ENCODE measurements at regions not wholly inside any gene's neighbourhood (a gene's known extent, or its start where the extent isn't known, plus 50 kb on each side); places are given as distances from the start of the nearest gene placed in this dataset.
A peak's percentile ranks its signal among the peaks of the same experiment; 100 is the strongest.
"Not testable (repeated sequence)": the region's sequence is repeated elsewhere in the genome, so short reads cannot be mapped to it uniquely, and the experiment has no call there.

DNA sequence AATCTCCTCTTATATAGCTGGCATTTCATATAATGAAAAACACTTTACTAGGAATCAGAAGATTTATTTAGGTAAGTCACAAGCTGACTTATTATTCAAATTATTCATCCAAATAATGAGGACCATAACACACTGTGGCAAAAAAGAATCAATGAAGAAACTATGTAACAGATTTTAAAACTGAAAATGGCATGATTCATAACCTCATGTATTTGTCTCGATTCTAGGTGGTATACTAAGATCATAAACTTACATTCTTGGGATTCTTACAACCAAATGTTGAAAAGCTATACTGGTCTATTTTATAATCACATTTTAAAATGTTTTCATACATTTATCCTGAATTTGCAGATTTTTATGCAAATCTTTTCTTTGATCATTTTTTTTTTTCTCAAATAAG lies 69.6 kb upstream of the ZSCAN2 start:
- H3K27ac ChIP-seq (ENCODE audit: insufficient read depth in 1 of 2, low read depth in 1 of 2, low read length in 2 of 2, poor library complexity in 1 of 2, severe bottlenecking in 2 of 2); POLR2A ChIA-PET; H3K9me3 ChIP-seq (ENCODE audit: control extremely low read depth in 1 of 5, control insufficient read depth in 4 of 5, insufficient read depth in 2 of 5, low read depth in 1 of 5, low read length in 4 of 5); H3K36me3 ChIP-seq (ENCODE audit: control insufficient read depth in 4 of 4, insufficient read depth in 4 of 4, low read length in 3 of 4); H3K4me1 ChIP-seq (ENCODE audit: control extremely low read depth in 1 of 4, control insufficient read depth in 4 of 4, insufficient read depth in 4 of 4, low read length in 3 of 4); DNase-seq; CTCF ChIA-PET; H3K4me3 ChIP-seq (ENCODE audit: control insufficient read depth in 1 of 7, extremely low read depth in 1 of 7, insufficient read depth in 4 of 7, low read depth in 2 of 7, low read length in 6 of 7); H3K27me3 ChIP-seq (replicated peaks in 2 of 5; ENCODE audit: control insufficient read depth in 4 of 5, insufficient read depth in 5 of 5, low read length in 4 of 5): not testable (repeated sequence)
- WGBS (ENCODE audit: insufficient coverage): no CpG with 5 or more reads among the region's 1 CpG

DNA sequence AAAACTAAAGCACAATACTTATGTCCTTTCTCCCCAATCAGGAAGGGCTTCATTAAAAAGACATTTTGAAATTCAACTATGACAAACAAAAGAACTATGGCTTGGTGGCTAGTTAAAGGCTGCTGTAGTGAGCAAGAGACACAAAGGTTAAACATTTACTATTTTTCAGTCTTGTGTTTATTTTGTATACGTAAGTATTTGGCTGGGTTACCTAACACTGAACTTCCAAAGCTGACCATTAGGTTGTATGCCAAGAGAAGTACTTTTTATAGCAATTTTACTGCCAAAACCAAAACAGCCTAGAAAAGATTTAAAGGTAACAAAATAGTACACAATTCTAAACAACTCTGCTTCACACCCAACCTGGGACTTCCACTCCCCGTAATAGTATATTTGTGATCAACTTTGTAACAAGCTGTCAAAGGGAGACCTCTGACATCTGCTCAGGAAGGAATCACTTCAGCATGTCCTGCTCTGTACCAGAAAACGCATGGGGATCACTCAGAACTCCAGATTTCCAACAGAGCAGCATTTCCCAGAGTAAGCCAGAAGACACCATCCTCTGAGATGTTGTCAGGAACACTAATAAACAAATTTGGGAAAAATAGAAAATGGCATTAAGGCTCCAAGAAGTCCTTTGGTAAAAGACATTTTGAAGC lies 69.0 kb upstream of the ZSCAN2 start:
- WGBS (ENCODE audit: insufficient coverage): 93% methylated on average over 2 of the region's 3 CpGs
- H3K27ac ChIP-seq (ENCODE audit: insufficient read depth in 1 of 2, low read depth in 1 of 2, low read length in 2 of 2, poor library complexity in 1 of 2, severe bottlenecking in 2 of 2); H3K36me3 ChIP-seq (ENCODE audit: control insufficient read depth in 4 of 4, insufficient read depth in 4 of 4, low read length in 3 of 4); H3K4me1 ChIP-seq (ENCODE audit: control extremely low read depth in 1 of 4, control insufficient read depth in 4 of 4, insufficient read depth in 4 of 4, low read length in 3 of 4); DNase-seq; POLR2A ChIA-PET; H3K27me3 ChIP-seq (replicated peaks in 2 of 5; ENCODE audit: control insufficient read depth in 4 of 5, insufficient read depth in 5 of 5, low read length in 4 of 5); H3K9me3 ChIP-seq (ENCODE audit: control extremely low read depth in 1 of 5, control insufficient read depth in 4 of 5, insufficient read depth in 2 of 5, low read depth in 1 of 5, low read length in 4 of 5); H3K4me3 ChIP-seq (ENCODE audit: control insufficient read depth in 1 of 7, extremely low read depth in 1 of 7, insufficient read depth in 4 of 7, low read depth in 2 of 7, low read length in 6 of 7); CTCF ChIA-PET: not testable (repeated sequence)

DNA sequence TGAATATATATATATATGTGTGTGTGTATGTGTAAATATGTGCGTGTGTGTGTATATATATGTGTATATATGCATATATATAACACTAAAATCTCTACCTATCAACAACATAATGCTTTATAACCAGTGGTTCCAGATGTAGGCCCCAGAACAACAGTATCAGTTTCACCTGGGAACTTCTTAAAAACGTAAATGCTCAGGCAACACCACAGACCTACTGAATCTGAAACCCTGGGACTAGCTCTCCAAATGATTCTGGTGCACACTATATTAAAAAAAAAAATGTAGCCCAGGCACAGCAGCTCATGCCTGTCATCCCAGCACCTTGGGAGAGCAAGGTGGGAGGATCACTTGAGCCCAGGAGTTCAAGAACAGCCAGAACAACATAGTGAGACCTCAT lies 67.1 kb upstream of the ZSCAN2 start:
- H3K4me1 ChIP-seq (ENCODE audit: control extremely low read depth in 1 of 4, control insufficient read depth in 4 of 4, insufficient read depth in 4 of 4, low read length in 3 of 4); H3K27ac ChIP-seq (ENCODE audit: insufficient read depth in 1 of 2, low read depth in 1 of 2, low read length in 2 of 2, poor library complexity in 1 of 2, severe bottlenecking in 2 of 2); DNase-seq; H3K9me3 ChIP-seq (ENCODE audit: control extremely low read depth in 1 of 5, control insufficient read depth in 4 of 5, insufficient read depth in 2 of 5, low read depth in 1 of 5, low read length in 4 of 5); H3K36me3 ChIP-seq (ENCODE audit: control insufficient read depth in 4 of 4, insufficient read depth in 4 of 4, low read length in 3 of 4); H3K27me3 ChIP-seq (replicated peaks in 2 of 5; ENCODE audit: control insufficient read depth in 4 of 5, insufficient read depth in 5 of 5, low read length in 4 of 5); POLR2A ChIA-PET; H3K4me3 ChIP-seq (ENCODE audit: control insufficient read depth in 1 of 7, extremely low read depth in 1 of 7, insufficient read depth in 4 of 7, low read depth in 2 of 7, low read length in 6 of 7); CTCF ChIA-PET: not testable (repeated sequence)
- WGBS (ENCODE audit: insufficient coverage): no CpG with 5 or more reads among the region's 2 CpGs

DNA sequence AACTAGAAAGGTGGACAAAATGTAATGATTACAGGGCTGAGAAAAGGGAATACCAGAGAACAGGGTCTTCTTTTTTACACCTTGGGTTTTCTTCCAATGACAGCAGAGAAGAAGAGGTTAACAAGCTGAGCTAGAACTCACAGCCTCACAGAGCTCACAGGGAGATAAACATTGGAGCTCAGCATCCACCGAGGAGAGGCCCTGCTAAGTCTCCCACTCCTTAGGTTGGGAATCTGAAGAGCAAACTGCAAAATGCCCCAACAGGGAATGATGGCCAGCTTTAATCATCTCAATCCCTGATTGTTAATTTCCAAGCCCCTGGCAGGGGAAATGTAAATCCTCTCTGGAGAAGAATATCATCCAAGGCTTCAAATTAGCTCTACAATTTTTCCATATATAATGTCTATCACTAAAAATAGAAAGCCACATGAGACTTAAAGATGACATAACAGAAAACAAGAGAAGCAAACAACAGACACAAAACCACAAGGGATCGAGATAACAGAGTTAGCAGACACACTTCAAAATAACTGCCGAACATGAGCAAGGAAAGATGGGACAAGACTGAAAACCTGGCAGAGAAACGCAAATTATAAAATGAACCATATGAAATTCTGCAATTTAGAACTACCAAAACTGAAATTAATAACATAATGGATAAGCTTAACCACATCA lies 66.1 kb upstream of the ZSCAN2 start:
- peak; percentile 9 to 65 (median 33) for DNase-seq
- CTCF ChIA-PET; H3K4me3 ChIP-seq (ENCODE audit: control insufficient read depth in 1 of 7, extremely low read depth in 1 of 7, insufficient read depth in 4 of 7, low read depth in 2 of 7, low read length in 6 of 7); H3K4me1 ChIP-seq (ENCODE audit: control extremely low read depth in 1 of 4, control insufficient read depth in 4 of 4, insufficient read depth in 4 of 4, low read length in 3 of 4); POLR2A ChIA-PET; H3K36me3 ChIP-seq (ENCODE audit: control insufficient read depth in 4 of 4, insufficient read depth in 4 of 4, low read length in 3 of 4); H3K27me3 ChIP-seq (replicated peaks in 2 of 5; ENCODE audit: control insufficient read depth in 4 of 5, insufficient read depth in 5 of 5, low read length in 4 of 5); H3K27ac ChIP-seq (ENCODE audit: insufficient read depth in 1 of 2, low read depth in 1 of 2, low read length in 2 of 2, poor library complexity in 1 of 2, severe bottlenecking in 2 of 2); H3K9me3 ChIP-seq (ENCODE audit: control extremely low read depth in 1 of 5, control insufficient read depth in 4 of 5, insufficient read depth in 2 of 5, low read depth in 1 of 5, low read length in 4 of 5): not testable (repeated sequence)
- WGBS (ENCODE audit: insufficient coverage): 80% methylated on average over 1 of the region's 4 CpGs

DNA sequence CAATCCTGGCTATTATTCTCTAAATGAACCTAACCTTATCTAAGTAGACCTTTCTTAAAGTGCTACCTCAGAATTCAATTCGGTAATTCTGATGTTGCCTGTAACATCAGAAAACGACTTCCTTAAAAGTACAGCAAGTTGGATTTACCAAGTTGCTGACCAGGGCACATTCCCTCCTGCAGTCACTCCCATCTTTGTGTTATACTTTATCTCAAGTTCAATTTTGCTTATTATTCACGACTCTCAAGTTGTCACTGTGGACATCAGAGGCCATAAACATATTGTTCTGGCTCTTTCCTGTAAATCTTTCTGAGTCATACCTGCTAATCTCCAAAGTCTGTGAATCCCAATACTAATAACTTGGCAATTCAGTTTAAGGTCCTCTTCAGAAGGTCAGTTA lies 64.6 kb upstream of the ZSCAN2 start:
- no CpG with 5 or more reads among the region's 3 CpGs for WGBS (ENCODE audit: insufficient coverage)
- H3K4me1 ChIP-seq (ENCODE audit: control extremely low read depth in 1 of 4, control insufficient read depth in 4 of 4, insufficient read depth in 4 of 4, low read length in 3 of 4); H3K4me3 ChIP-seq (ENCODE audit: control insufficient read depth in 1 of 7, extremely low read depth in 1 of 7, insufficient read depth in 4 of 7, low read depth in 2 of 7, low read length in 6 of 7); DNase-seq; POLR2A ChIA-PET; H3K36me3 ChIP-seq (ENCODE audit: control insufficient read depth in 4 of 4, insufficient read depth in 4 of 4, low read length in 3 of 4); CTCF ChIA-PET; H3K27ac ChIP-seq (ENCODE audit: insufficient read depth in 1 of 2, low read depth in 1 of 2, low read length in 2 of 2, poor library complexity in 1 of 2, severe bottlenecking in 2 of 2); H3K27me3 ChIP-seq (replicated peaks in 2 of 5; ENCODE audit: control insufficient read depth in 4 of 5, insufficient read depth in 5 of 5, low read length in 4 of 5); H3K9me3 ChIP-seq (ENCODE audit: control extremely low read depth in 1 of 5, control insufficient read depth in 4 of 5, insufficient read depth in 2 of 5, low read depth in 1 of 5, low read length in 4 of 5): not testable (repeated sequence)

DNA sequence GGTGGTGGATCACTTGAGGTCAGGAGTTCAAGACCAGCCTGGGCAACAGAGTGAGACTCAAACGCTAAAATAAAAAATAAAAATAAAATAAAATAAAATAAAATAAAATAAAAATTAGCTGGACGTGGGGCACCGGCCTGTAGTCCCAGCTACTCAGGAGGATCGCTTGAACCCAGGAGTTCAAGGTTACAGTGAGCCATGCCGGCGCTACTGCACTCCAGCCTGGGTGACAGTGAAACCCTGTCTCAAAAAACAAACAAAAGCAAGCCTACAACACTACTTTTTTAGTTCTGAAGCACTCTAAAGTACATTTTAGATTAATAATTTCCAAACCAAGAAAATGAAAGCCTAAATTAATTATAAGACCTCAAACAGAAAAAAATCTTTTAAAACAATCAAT lies 56.2 kb upstream of the ZSCAN2 start:
- H3K9me3 ChIP-seq (ENCODE audit: control extremely low read depth in 1 of 5, control insufficient read depth in 4 of 5, insufficient read depth in 2 of 5, low read depth in 1 of 5, low read length in 4 of 5); CTCF ChIA-PET; H3K27ac ChIP-seq (ENCODE audit: insufficient read depth in 1 of 2, low read depth in 1 of 2, low read length in 2 of 2, poor library complexity in 1 of 2, severe bottlenecking in 2 of 2); H3K4me1 ChIP-seq (ENCODE audit: control extremely low read depth in 1 of 4, control insufficient read depth in 4 of 4, insufficient read depth in 4 of 4, low read length in 3 of 4); H3K36me3 ChIP-seq (ENCODE audit: control insufficient read depth in 4 of 4, insufficient read depth in 4 of 4, low read length in 3 of 4); H3K4me3 ChIP-seq (ENCODE audit: control insufficient read depth in 1 of 7, extremely low read depth in 1 of 7, insufficient read depth in 4 of 7, low read depth in 2 of 7, low read length in 6 of 7); POLR2A ChIA-PET; DNase-seq; H3K27me3 ChIP-seq (replicated peaks in 2 of 5; ENCODE audit: control insufficient read depth in 4 of 5, insufficient read depth in 5 of 5, low read length in 4 of 5): not testable (repeated sequence)
- WGBS (ENCODE audit: insufficient coverage): no CpG with 5 or more reads among the region's 6 CpGs

DNA sequence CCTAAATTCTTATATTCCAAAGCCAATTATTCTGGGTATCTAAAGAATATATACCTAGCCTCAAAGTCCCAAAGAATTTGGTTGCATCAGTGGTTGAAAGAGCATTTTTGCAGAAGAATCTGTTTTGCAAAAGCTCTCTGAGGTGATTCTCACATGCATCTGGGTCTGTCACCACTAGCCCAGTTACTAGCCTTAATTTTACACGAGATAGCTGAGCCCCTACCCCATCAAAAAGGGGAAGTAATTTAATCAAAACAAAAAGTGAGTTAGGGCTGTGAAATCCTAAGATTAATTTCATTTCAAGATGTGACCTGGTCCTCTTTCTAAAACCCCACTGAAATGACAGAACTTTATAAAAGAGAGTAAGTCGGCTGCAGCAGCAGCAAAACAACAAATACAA lies 53.7 kb upstream of the ZSCAN2 start:
- H3K9me3 ChIP-seq (ENCODE audit: control extremely low read depth in 1 of 5, control insufficient read depth in 4 of 5, insufficient read depth in 2 of 5, low read depth in 1 of 5, low read length in 4 of 5); POLR2A ChIA-PET; H3K4me1 ChIP-seq (ENCODE audit: control extremely low read depth in 1 of 4, control insufficient read depth in 4 of 4, insufficient read depth in 4 of 4, low read length in 3 of 4); H3K27ac ChIP-seq (ENCODE audit: insufficient read depth in 1 of 2, low read depth in 1 of 2, low read length in 2 of 2, poor library complexity in 1 of 2, severe bottlenecking in 2 of 2); CTCF ChIA-PET; H3K27me3 ChIP-seq (replicated peaks in 2 of 5; ENCODE audit: control insufficient read depth in 4 of 5, insufficient read depth in 5 of 5, low read length in 4 of 5); H3K36me3 ChIP-seq (ENCODE audit: control insufficient read depth in 4 of 4, insufficient read depth in 4 of 4, low read length in 3 of 4); H3K4me3 ChIP-seq (ENCODE audit: control insufficient read depth in 1 of 7, extremely low read depth in 1 of 7, insufficient read depth in 4 of 7, low read depth in 2 of 7, low read length in 6 of 7): not testable (repeated sequence)
- WGBS (ENCODE audit: insufficient coverage): no CpG with 5 or more reads among the region's 2 CpGs
- DNase-seq: peak in 2 of 3 donors; percentile 59 to 75

Data from common myeloid progenitor, CD34-positive (primary cell).